WI38 (cell line): ENCODE measurements at regions not wholly inside any gene's neighbourhood (a gene's known extent, or its start where the extent isn't known, plus 50 kb on each side); places are given as distances from the start of the nearest gene placed in this dataset.

Experiments
- H3K4me3 ChIP-seq: 2 replicates; pipeline ENCODE4 v1.5.1; 2011; ENCODE audit warnings: low read depth, mild to moderate bottlenecking, control low read depth, low read length
- CTCF ChIP-seq: IDR thresholded peaks from 2 replicates; pipeline ENCODE4 v1.5.1; 2012; ENCODE audit warnings: low read depth, mild to moderate bottlenecking, control low read depth, low read length

GRCh38 chr1:168433238-168433637, 110.6 kb downstream of the XCL2 start:
- TF ChIP-seq CTCF: no peak
- H3K4me3 ChIP-seq: no peak overlapping the region

GRCh38 chr1:168431882-168432281, 111.9 kb downstream of the XCL2 start:
- TF ChIP-seq CTCF: no peak

GRCh38 chr1:168430321-168430720, 113.5 kb downstream of the XCL2 start:
- TF ChIP-seq CTCF: no peak
- no peak overlapping the region for H3K4me3 ChIP-seq

More at GRCh38 chr1:168431882-168432281, 111.9 kb downstream of the XCL2 start:
- H3K4me3 ChIP-seq: no peak overlapping the region

GRCh38 chr1:168428063-168428731, 115.6 kb downstream of the XCL2 start:
- TF ChIP-seq CTCF: no peak

GRCh38 chr1:168427051-168427450, 116.7 kb downstream of the XCL2 start:
- TF ChIP-seq CTCF: no peak
- no peak overlapping the region for H3K4me3 ChIP-seq

More at GRCh38 chr1:168428063-168428731, 115.6 kb downstream of the XCL2 start:
- no peak overlapping the region for H3K4me3 ChIP-seq

- TF ChIP-seq CTCF: no peak
- H3K4me3 ChIP-seq: no peak overlapping the region
Observed at GRCh38 chr1:168424281-168424680, 119.5 kb downstream of the XCL2 start.

- TF ChIP-seq CTCF: no peak
- H3K4me3 ChIP-seq: no peak overlapping the region
Observed at GRCh38 chr1:168422203-168422847, 121.5 kb downstream of the XCL2 start.
